ENCODE measurements at regions not wholly inside any gene's neighbourhood (a gene's known extent, or its start where the extent isn't known, plus 50 kb on each side); places are given as distances from the start of the nearest gene placed in this dataset.

- no peak overlapping the region for H3K4me3 Mint-ChIP-seq
- no peak for DNase-seq (ENCODE audit: low spot score in 2 of 2, unreplicated experiment in 2 of 2)
- no peaks in the 10 kb centered on the region for H3K4me1 Mint-ChIP-seq
- no peaks in the 10 kb centered on the region for H3K36me3 Mint-ChIP-seq
- no peak overlapping the region for H3K27ac Mint-ChIP-seq
- peaks cover 20% of the 10 kb centered on the region for H3K27me3 Mint-ChIP-seq (ENCODE audit: low read depth)
- TF ChIP-seq, protein P1, sequence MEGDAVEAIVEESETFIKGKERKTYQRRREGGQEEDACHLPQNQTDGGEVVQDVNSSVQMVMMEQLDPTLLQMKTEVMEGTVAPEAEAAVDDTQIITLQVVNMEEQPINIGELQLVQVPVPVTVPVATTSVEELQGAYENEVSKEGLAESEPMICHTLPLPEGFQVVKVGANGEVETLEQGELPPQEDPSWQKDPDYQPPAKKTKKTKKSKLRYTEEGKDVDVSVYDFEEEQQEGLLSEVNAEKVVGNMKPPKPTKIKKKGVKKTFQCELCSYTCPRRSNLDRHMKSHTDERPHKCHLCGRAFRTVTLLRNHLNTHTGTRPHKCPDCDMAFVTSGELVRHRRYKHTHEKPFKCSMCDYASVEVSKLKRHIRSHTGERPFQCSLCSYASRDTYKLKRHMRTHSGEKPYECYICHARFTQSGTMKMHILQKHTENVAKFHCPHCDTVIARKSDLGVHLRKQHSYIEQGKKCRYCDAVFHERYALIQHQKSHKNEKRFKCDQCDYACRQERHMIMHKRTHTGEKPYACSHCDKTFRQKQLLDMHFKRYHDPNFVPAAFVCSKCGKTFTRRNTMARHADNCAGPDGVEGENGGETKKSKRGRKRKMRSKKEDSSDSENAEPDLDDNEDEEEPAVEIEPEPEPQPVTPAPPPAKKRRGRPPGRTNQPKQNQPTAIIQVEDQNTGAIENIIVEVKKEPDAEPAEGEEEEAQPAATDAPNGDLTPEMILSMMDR (IDR thresholded peaks at IDR 0.05; ENCODE audit: unreplicated experiment), result no peak
- no peaks in the 10 kb centered on the region for H3K9me3 Mint-ChIP-seq
Observed at GRCh38 chr20:54843431-54843830, 368.0 kb downstream of the DOK5 start.

- H3K9me3 Mint-ChIP-seq, result no peaks in the 10 kb centered on the region
- H3K27me3 Mint-ChIP-seq (ENCODE audit: low read depth), result peaks cover 19% of the 10 kb centered on the region
- TF ChIP-seq, protein P1 (IDR thresholded peaks at IDR 0.05; ENCODE audit: unreplicated experiment), result no peak
- H3K4me1 Mint-ChIP-seq, result no peaks in the 10 kb centered on the region
- no peak overlapping the region for H3K27ac Mint-ChIP-seq
- H3K4me3 Mint-ChIP-seq, result no peak overlapping the region
- DNase-seq (ENCODE audit: low spot score in 2 of 2, unreplicated experiment in 2 of 2), result no peak
- no peaks in the 10 kb centered on the region for H3K36me3 Mint-ChIP-seq
Observed at GRCh38 chr20:54839224-54839623, 363.8 kb downstream of the DOK5 start.

- Mint-ChIP-seq H3K36me3 (no peaks in the 10 kb centered on the region), H3K27ac (no peak overlapping the region), H3K27me3 (ENCODE audit: low read depth) (peaks cover 25% of the 10 kb centered on the region), H3K4me3 (no peak overlapping the region), H3K9me3 (no peaks in the 10 kb centered on the region), H3K4me1 (no peaks in the 10 kb centered on the region)
- TF ChIP-seq, protein P1 (IDR thresholded peaks at IDR 0.05; ENCODE audit: unreplicated experiment), result no peak
- no peak for DNase-seq (ENCODE audit: low spot score in 2 of 2, unreplicated experiment in 2 of 2)
Observed at GRCh38 chr20:54837226-54837625, 361.8 kb downstream of the DOK5 start.

DNA sequence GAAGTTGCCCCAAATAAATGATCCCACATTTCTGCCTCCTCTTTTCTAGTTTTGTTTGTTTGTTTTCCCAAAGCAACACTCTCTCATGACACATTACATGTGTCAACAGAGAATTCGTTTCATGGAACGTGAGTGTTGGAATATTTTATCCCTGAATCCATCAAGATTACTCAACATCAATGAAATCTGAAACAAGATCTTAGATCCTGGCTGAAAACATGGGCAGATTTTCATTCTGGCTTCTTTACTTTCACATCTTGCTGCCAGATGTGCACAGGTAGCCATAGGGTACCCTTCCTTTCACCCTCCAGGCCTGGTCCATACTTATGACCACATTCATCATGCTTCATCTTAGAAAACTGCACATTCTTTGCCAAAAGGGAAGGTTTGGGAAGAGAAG is 347.0 kb downstream of the DOK5 start:
- TF ChIP-seq, protein P1 (IDR thresholded peaks at IDR 0.05; ENCODE audit: unreplicated experiment), result no peak
- H3K9me3 Mint-ChIP-seq, result no peaks in the 10 kb centered on the region
- H3K27me3 Mint-ChIP-seq (ENCODE audit: low read depth), result peaks cover 19% of the 10 kb centered on the region
- H3K4me1 Mint-ChIP-seq, result no peaks in the 10 kb centered on the region
- H3K36me3 Mint-ChIP-seq, result no peaks in the 10 kb centered on the region
- DNase-seq (ENCODE audit: low spot score in 2 of 2, unreplicated experiment in 2 of 2), result no peak
- no peak overlapping the region for H3K4me3 Mint-ChIP-seq
- H3K27ac Mint-ChIP-seq, result no peak overlapping the region

DNA sequence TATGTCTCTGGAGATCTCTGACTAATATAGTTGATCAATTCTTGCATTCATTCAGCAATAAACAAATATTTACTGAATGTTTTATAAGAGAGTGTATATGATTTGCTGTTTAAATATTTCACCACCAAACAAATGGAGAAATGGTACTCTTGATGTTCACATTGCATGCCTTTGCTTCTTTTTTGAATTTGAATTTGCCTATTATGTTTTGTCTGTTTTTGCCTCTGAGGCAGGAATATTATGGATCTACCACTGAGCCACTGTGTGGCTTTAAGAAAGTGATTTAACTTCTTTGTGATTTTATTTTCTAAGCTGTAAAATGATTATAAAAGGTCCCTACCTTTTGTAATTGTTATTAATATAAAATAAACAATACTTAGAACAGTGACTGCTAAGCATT is 345.0 kb downstream of the DOK5 start:
- peaks cover 15% of the 10 kb centered on the region for H3K27me3 Mint-ChIP-seq (ENCODE audit: low read depth)
- TF ChIP-seq, protein P1 (IDR thresholded peaks at IDR 0.05; ENCODE audit: unreplicated experiment), result no peak
- H3K36me3 Mint-ChIP-seq, result no peaks in the 10 kb centered on the region
- no peak for DNase-seq (ENCODE audit: low spot score in 2 of 2, unreplicated experiment in 2 of 2)
- no peaks in the 10 kb centered on the region for H3K4me1 Mint-ChIP-seq
- no peak overlapping the region for H3K27ac Mint-ChIP-seq
- H3K9me3 Mint-ChIP-seq, result no peaks in the 10 kb centered on the region
- no peak overlapping the region for H3K4me3 Mint-ChIP-seq

GRCh38 chr20:54806462-54806861 is 331.1 kb downstream of the DOK5 start:
- no peaks in the 10 kb centered on the region for H3K36me3 Mint-ChIP-seq
- no peak for DNase-seq (ENCODE audit: low spot score in 2 of 2, unreplicated experiment in 2 of 2)
- no peak overlapping the region for H3K4me3 Mint-ChIP-seq
- no peaks in the 10 kb centered on the region for H3K9me3 Mint-ChIP-seq
- H3K4me1 Mint-ChIP-seq, result peaks cover 2% of the 10 kb centered on the region
- H3K27me3 Mint-ChIP-seq (ENCODE audit: low read depth), result no peaks in the 10 kb centered on the region
- TF ChIP-seq, protein P1 (IDR thresholded peaks at IDR 0.05; ENCODE audit: unreplicated experiment), result no peak
- H3K27ac Mint-ChIP-seq, result no peak overlapping the region

Data from mesothelial cell of epicardium (in vitro differentiated cells).